HG03135 (cell line): ENCODE measurements at regions not wholly inside any gene's neighbourhood (a gene's known extent, or its start where the extent isn't known, plus 50 kb on each side); places are given as distances from the start of the nearest gene placed in this dataset.
"Not testable (repeated sequence)": the region's sequence is repeated elsewhere in the genome, so short reads cannot be mapped to it uniquely, and the experiment has no call there.

ENCODE experiments used
- ATAC-seq: cut with Tn5 transposase; IDR thresholded peaks from one replicate; pipeline ENCODE4 v1.9.1; 2021; ENCODE audit warnings: mild to moderate bottlenecking, moderate library complexity; ENCODE audit not compliant: unreplicated experiment

DNA sequence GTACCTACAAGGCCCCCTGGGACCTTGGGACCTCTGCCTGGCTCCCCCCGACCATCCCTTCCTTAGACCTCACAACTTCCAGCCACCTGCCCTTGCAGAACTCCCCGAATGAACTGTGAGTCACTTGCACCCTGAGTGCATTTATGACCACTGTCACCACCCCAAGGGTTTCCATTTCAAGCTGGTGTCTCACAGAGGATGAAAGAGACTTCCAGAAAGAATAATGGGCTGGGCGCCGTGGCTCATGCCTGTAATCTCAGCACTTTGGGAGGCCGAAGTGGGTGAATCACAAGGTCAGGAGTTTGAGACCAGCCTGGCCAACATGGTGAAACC is 124.5 kb upstream of the CIBAR2 start:
- ATAC-seq, result no peak

GRCh38 chr16:85237817-85238216 is 125.5 kb upstream of the CIBAR2 start:
- ATAC-seq, result no peak

GRCh38 chr16:85238233-85238647 is 126.0 kb upstream of the CIBAR2 start:
- no peak for ATAC-seq

- no peak for ATAC-seq
Observed at GRCh38 chr16:85239239-85239638, 127.0 kb upstream of the CIBAR2 start.

- no peak for ATAC-seq
Observed at GRCh38 chr16:85239871-85240270, 127.6 kb upstream of the CIBAR2 start.

- ATAC-seq, result no peak
Observed at GRCh38 chr16:85240982-85241924, 129.0 kb upstream of the CIBAR2 start.

- ATAC-seq, result no peak
Observed at GRCh38 chr16:85242140-85242539, 129.9 kb upstream of the CIBAR2 start.

DNA sequence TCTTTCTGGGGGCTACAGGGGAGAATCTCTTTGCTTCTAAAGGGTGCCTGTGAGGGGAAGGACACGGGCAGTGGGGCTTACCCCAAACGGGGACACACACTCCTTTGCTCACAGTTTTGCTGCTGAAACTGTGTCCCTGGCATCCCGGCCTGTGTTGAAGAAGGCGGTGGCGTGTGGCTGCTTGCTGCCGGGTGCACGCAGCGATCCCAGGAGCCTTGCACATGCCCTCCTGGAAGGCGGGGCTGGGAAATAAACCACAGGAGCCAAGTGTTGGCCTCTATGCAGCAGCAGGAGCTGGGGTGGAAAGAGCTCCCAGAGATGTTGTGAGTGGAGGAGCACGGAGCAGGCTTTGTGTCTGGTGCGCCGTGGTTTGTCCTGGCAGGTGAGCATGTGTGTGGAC is 131.0 kb upstream of the CIBAR2 start:
- ATAC-seq, result no peak

DNA sequence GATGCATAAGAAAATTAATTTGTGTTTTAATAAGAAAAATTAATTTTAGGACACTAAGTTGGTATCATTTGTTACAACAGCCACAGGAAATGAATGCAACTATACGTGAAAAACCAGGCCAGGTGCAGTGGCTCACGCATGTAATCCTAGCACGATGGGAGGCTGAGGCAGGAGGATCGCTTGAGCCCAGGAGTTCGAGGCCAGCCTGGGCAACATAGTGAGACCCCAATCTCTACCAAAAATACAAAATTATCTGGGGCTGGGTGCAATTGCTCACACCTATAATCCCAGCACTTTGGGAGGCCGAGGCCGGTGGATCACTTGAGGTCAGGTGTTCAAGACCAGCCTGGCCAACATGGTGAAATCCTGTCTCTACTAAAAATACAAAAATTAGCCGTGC is 132.2 kb upstream of the CIBAR2 start:
- ATAC-seq, result not testable (repeated sequence)

GRCh38 chr16:85245307-85246172 is 133.3 kb upstream of the CIBAR2 start:
- no peak for ATAC-seq

- no peak for ATAC-seq
Observed at GRCh38 chr16:85246473-85246872, 134.2 kb upstream of the CIBAR2 start.

DNA sequence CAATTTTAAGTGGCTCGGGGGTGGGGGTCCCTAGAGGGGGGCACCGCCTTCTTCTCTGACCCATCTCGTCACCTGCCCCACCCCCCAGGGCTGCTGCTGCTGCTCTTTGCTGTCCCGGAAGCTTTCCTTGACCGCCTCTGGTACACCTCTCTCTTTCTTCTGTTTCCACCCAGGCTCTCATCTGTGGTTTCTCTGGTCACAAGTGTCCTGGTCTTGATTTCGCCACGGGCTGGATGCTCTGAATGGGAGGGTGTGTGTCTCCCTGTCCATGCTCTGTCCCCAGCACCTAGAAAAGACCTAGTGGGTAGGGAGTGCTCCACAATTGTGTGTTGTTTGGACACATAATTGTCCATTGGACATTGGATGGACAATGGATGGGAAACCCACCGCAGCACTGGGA is 134.7 kb upstream of the CIBAR2 start:
- no peak for ATAC-seq

- ATAC-seq, result no peak
Observed at GRCh38 chr16:85248342-85248741, 136.1 kb upstream of the CIBAR2 start.

GRCh38 chr16:85248857-85249256 is 136.6 kb upstream of the CIBAR2 start:
- ATAC-seq, result no peak

DNA sequence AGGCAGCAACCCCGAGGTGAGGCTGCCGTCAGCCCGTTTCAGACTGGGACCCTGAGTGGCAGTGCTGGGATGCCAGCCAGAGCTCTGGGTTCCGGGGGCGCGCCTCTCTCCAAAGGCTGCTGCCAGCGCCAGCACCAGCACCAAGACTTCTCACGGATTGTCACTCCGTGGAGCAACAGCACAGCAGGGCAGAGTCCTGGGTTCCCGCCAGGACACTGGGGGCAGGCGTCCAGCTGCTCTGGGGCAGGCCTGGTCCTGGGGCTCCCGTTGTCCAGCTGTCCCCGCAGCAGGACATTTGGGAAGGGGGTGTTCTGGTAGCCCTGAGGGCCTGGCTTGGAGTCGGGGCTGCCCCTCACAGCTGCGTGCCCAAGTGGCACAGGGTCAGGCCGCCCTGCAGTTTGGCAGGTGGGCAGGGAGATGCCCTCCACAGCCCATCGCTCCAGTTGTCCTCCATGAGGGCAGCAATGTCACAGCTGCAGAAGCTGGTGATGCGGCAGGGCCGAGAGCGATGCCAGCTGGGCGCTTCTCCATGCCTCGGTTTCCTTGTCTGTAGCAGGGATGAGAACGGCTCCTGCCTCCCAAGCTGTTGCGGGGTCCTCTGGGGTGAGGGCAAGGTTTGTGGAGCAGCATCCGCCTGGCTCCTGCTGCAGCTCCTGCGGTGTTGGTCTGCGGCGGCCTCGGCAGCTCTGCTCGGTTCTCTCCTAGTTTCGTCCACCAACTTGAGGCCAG is 137.3 kb upstream of the CIBAR2 start:
- ATAC-seq, result no peak

DNA sequence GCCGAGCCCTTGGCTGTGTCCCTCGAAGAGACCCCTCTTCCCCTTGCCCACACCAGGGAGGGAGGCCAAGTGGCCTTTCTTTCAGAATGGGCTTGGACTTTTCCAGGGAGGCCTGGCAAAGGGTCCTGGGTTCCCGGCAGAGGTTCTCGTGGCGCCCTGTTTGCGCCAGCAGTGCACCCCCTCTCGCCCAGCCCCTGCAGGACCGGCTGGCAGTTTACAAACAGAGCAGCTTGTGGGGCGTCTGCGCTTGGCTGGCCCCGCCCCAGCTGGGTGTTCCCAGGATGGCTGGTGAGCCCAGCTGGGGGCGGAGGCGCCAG is 137.8 kb upstream of the CIBAR2 start:
- ATAC-seq, result no peak

GRCh38 chr16:85250609-85251223 is 138.4 kb upstream of the CIBAR2 start:
- no peak for ATAC-seq

DNA sequence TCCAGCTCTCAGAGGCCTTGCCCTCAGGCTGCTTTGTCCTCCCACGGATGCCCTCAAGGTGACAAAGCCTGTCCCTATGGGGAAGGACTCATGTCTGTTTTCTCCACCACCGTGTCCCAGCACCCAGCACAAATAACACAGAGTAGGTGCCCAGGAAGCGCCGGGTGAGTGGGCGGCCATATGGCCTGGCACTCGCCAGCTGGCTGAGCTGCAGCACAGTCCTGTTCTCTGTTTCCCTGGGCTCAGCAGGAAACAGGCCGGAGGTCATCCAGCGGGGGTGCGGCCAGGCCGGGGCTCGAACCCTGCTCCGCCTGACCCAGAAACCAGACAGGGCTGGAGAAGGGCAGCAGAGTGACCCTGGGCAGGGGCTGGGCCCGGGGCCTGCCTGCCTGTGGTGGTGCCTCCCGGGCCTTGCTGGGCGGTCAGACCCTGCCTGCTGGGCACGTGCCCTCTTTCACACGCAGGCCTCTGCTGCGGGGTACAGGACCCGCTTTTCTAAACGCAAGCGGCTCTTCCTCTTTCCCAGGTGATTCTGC is 139.0 kb upstream of the CIBAR2 start:
- ATAC-seq, result no peak

DNA sequence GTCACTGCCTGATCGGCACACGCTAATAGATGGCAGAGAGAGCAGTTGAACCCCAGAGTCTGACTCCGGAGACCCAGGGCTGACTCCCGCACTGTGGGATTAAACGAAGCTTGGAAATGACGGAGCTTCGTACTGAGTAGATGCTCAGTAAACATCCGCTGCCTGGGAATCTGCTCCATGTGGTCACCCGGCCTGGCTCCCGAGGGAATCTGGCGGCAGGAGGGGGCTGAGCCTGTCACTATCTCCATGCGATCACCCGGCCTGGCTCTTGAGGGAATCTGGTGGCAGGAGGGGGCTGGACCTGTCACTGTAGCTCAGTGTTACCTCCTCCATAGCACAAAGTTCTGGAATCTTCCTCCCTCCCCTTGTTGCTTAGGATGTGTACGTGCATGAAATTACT is 139.7 kb upstream of the CIBAR2 start:
- no peak for ATAC-seq

DNA sequence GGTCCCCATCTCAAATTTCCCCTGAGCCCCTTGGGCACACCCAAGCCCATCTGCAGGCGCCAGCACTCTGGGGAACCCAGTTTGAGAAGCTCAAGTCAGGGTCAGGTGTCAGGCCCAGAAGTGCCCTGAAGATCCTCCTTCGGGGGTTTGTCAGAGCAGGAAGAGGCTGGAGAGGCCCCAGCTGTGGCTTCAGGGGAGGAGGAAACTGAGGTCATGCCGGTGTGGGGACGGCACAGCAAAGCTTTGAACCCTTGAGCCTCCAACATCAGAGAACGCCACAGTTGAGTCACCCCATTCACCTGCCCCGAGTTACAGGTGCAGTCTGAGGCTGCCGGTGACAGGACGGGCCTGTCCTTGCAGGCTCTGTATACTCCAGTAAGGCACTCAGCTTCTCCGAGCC is 140.2 kb upstream of the CIBAR2 start:
- no peak for ATAC-seq
